GM12878 (cell line): ENCODE measurements at regions not wholly inside any gene's neighbourhood (a gene's known extent, or its start where the extent isn't known, plus 50 kb on each side); places are given as distances from the start of the nearest gene placed in this dataset.

ENCODE experiments used
- BRCA1 ChIP-seq: IDR thresholded peaks from 2 replicates; pipeline ENCODE4 v1.6.1; 2011; ENCODE audit warnings: low read depth, low read length, improper control_type of control experiment
- CREB1 ChIP-seq: IDR thresholded peaks from 2 replicates; pipeline ENCODE4 v1.6.1; 2012; ENCODE audit warnings: low read depth, mild to moderate bottlenecking, inconsistent platforms
- CTCF ChIP-seq, 3 experiments: IDR thresholded peaks in 2 of 3; conservative IDR thresholded peaks in 1 of 3; 2 replicates each; pipeline ENCODE4 v1.5.1; 2011; ENCODE audit warnings: low read depth in 3 of 3, low read length in 3 of 3, mild to moderate bottlenecking in 3 of 3, control low read depth in 2 of 3, moderate library complexity in 2 of 3, inconsistent platforms in 1 of 3, mixed read lengths in 1 of 3; ENCODE audit not compliant: control insufficient read depth in 2 of 3, insufficient read depth in 1 of 3; ENCODE audit errors: extremely low read depth in 1 of 3
- E2F8 ChIP-seq: fragments of 450-650 bp; IDR thresholded peaks from 2 replicates; pipeline ENCODE4 v1.6.1; 2018; ENCODE audit warnings: mild to moderate bottlenecking, low read depth, moderate library complexity; ENCODE audit not compliant: partially characterized antibody
- SUZ12 ChIP-seq: fragments of 200-600 bp; sonication (generic); IDR thresholded peaks from one replicate; pipeline ENCODE4 v1.6.1; 2018; ENCODE audit warnings: antibody characterized with exemption, mild to moderate bottlenecking; ENCODE audit not compliant: unreplicated experiment
- YY1 ChIP-seq: IDR thresholded peaks from 2 replicates; pipeline ENCODE4 v1.6.1; 2011; ENCODE audit warnings: low read depth, mild to moderate bottlenecking, low read length

DNA sequence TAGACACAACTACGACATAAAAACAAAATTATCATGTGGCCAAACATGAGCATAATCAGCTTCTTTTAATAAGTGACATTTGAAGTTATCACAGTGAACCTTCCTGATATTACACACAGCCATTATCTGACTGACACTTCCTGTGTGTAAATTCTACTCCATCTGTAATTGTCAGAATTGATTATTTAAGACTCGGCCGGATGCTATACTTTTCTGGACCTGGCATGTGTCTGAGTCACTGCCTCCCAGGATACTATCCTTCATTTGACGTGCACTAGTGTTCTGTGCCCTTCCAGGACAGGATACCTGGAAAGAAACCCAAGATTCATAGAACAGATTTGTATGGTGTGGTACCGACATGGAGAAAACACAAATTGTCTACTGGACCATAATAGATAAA lies 242.0 kb downstream of the HS3ST3A1 start:
- TF ChIP-seq SUZ12 (no peak), E2F8 (no peak), YY1 (no peak), BRCA1 (no peak), CREB1 (no peak), CTCF (IDR thresholded peaks at IDR 0.05 in 2 of 3, conservative IDR thresholded peaks at IDR 0.05 in 1 of 3; ENCODE audit: control insufficient read depth in 2 of 3, extremely low read depth in 1 of 3, insufficient read depth in 1 of 3, low read depth in 3 of 3, low read length in 3 of 3) (no peak)
